HL-60 (cell line): ENCODE measurements at regions not wholly inside any gene's neighbourhood (a gene's known extent, or its start where the extent isn't known, plus 50 kb on each side); places are given as distances from the start of the nearest gene placed in this dataset.

ENCODE experiments used
- DNase-seq, 2 experiments: peaks; one replicate each; pipeline ENCODE4 v3.0.0-alpha.2; 2010 to 2020; ENCODE audit warnings: low read depth in 1 of 2, low spot score in 1 of 2
- H3K27ac ChIP-seq: fragments of 250-450 bp; sonication (Bioruptor Pico); replicated peaks from 2 replicates; pipeline ENCODE4 v1.5.1; 2020; ENCODE audit warnings: mild to moderate bottlenecking, moderate library complexity
- H3K27me3 ChIP-seq: fragments of 250-450 bp; sonication (Bioruptor Pico); 2 replicates; pipeline ENCODE4 v1.5.1; 2021; ENCODE audit warnings: mild to moderate bottlenecking, moderate library complexity; ENCODE audit not compliant: insufficient read depth, poor library complexity, severe bottlenecking
- H3K4me3 ChIP-seq: replicated peaks from 2 replicates; pipeline ENCODE4 v1.5.1; 2011; ENCODE audit warnings: mild to moderate bottlenecking, control low read depth, low read length; ENCODE audit not compliant: insufficient read depth
- CTCF ChIP-seq: IDR thresholded peaks from one replicate; pipeline ENCODE4 v1.5.1; 2011; ENCODE audit warnings: low read length, control low read depth, inconsistent platforms; ENCODE audit not compliant: insufficient read depth
- GABPA ChIP-seq: IDR thresholded peaks from 2 replicates; pipeline ENCODE4 v1.6.1; 2012; ENCODE audit warnings: low read depth
- POLR2AphosphoS5 ChIP-seq: IDR thresholded peaks from 2 replicates; pipeline ENCODE4 v1.6.1; 2012; ENCODE audit warnings: low read depth
- SPI1 ChIP-seq: IDR thresholded peaks from 2 replicates; pipeline ENCODE4 v1.6.1; 2012; ENCODE audit warnings: low read depth, mild to moderate bottlenecking, borderline replicate concordance
- TF ChIP-seq, protein P1 (sequence below): IDR thresholded peaks from 2 replicates; pipeline ENCODE4 v1.6.1; 2012; ENCODE audit warnings: low read depth; ENCODE audit not compliant: insufficient replicate concordance

DNA sequence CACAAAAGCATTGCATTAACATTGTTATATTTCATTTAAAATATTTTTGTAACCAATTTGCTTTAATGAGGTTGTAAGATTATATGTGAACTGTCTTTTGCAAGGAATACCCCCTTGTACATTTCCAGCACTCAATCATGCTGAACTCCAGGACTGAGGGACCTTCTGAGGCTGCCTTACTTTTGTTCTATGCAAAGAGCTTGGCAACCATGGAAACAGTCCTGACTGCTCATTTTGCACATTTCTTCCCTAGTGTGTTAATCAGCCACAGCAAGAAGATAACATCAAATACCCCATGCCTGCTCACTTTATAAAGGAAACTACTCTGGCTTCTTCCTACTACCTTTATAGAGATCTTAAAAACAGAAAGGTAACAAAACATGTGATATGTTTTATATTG is 355.6 kb upstream of the IZUMO3 start:
- no peak for DNase-seq
- H3K27ac ChIP-seq = no peak overlapping the region
- H3K4me3 ChIP-seq = no peak overlapping the region
- no peak for TF ChIP-seq GABPA
- TF ChIP-seq SPI1 = no peak
- TF ChIP-seq, protein P1, sequence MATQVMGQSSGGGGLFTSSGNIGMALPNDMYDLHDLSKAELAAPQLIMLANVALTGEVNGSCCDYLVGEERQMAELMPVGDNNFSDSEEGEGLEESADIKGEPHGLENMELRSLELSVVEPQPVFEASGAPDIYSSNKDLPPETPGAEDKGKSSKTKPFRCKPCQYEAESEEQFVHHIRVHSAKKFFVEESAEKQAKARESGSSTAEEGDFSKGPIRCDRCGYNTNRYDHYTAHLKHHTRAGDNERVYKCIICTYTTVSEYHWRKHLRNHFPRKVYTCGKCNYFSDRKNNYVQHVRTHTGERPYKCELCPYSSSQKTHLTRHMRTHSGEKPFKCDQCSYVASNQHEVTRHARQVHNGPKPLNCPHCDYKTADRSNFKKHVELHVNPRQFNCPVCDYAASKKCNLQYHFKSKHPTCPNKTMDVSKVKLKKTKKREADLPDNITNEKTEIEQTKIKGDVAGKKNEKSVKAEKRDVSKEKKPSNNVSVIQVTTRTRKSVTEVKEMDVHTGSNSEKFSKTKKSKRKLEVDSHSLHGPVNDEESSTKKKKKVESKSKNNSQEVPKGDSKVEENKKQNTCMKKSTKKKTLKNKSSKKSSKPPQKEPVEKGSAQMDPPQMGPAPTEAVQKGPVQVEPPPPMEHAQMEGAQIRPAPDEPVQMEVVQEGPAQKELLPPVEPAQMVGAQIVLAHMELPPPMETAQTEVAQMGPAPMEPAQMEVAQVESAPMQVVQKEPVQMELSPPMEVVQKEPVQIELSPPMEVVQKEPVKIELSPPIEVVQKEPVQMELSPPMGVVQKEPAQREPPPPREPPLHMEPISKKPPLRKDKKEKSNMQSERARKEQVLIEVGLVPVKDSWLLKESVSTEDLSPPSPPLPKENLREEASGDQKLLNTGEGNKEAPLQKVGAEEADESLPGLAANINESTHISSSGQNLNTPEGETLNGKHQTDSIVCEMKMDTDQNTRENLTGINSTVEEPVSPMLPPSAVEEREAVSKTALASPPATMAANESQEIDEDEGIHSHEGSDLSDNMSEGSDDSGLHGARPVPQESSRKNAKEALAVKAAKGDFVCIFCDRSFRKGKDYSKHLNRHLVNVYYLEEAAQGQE = no peak
- no peak for TF ChIP-seq POLR2AphosphoS5
- no peak for TF ChIP-seq CTCF
- H3K27me3 ChIP-seq = no peaks in the 10 kb centered on the region

GRCh38 chr9:24900179-24900578 is 354.5 kb upstream of the IZUMO3 start:
- no peak for TF ChIP-seq CTCF
- DNase-seq = no peak
- Histone ChIP-seq H3K4me3 (no peak overlapping the region), H3K27me3 (no peaks in the 10 kb centered on the region), H3K27ac (no peak overlapping the region)

- TF ChIP-seq, protein P1 = no peak
- no peak for TF ChIP-seq GABPA
- TF ChIP-seq CTCF = no peak
- TF ChIP-seq POLR2AphosphoS5 = no peak
- no peak for TF ChIP-seq SPI1
- Histone ChIP-seq H3K27me3 (no peaks in the 10 kb centered on the region), H3K27ac (no peak overlapping the region), H3K4me3 (no peak overlapping the region)
- no peak for DNase-seq
Observed at GRCh38 chr9:24899463-24899862, 353.8 kb upstream of the IZUMO3 start.

GRCh38 chr9:24897826-24898225 is 352.1 kb upstream of the IZUMO3 start:
- DNase-seq = no peak
- H3K27me3 ChIP-seq = no peaks in the 10 kb centered on the region
- no peak overlapping the region for H3K27ac ChIP-seq
- TF ChIP-seq GABPA (no peak), CTCF (no peak), SPI1 (no peak), POLR2AphosphoS5 (no peak)
- TF ChIP-seq, protein P1 = no peak
- H3K4me3 ChIP-seq = no peak overlapping the region
